HL-60 (cell line): ENCODE measurements at regions not wholly inside any gene's neighbourhood (a gene's known extent, or its start where the extent isn't known, plus 50 kb on each side); places are given as distances from the start of the nearest gene placed in this dataset.

Experiments used
- GABPA ChIP-seq: IDR thresholded peaks from 2 replicates; pipeline ENCODE4 v1.6.1; 2012; ENCODE audit warnings: low read depth
- POLR2AphosphoS5 ChIP-seq: IDR thresholded peaks from 2 replicates; pipeline ENCODE4 v1.6.1; 2012; ENCODE audit warnings: low read depth
- TF ChIP-seq, protein P1 (sequence below): IDR thresholded peaks from one replicate; pipeline ENCODE4 v1.5.1; 2011; ENCODE audit warnings: low read length, control low read depth, inconsistent platforms; ENCODE audit not compliant: insufficient read depth

DNA sequence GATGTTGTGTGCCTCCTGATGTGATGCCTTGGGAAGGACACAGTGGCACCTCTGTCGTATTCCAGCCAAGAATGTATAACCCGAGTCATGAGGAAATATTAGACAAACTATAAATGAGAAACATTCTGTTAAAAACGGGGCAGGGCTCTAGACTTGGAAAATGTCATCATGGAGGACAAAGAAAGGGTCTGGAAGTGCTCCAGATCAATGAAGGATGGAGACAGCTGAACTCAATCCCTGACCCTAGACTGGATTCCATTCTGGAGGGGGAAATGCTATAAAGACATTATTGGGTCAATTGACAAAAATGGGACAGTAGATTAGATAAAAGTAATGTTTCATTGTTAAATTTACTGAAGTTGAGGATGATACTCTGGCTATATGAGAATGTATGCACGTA, 92.1 kb downstream of the SLC4A3 start:
- TF ChIP-seq, protein P1, sequence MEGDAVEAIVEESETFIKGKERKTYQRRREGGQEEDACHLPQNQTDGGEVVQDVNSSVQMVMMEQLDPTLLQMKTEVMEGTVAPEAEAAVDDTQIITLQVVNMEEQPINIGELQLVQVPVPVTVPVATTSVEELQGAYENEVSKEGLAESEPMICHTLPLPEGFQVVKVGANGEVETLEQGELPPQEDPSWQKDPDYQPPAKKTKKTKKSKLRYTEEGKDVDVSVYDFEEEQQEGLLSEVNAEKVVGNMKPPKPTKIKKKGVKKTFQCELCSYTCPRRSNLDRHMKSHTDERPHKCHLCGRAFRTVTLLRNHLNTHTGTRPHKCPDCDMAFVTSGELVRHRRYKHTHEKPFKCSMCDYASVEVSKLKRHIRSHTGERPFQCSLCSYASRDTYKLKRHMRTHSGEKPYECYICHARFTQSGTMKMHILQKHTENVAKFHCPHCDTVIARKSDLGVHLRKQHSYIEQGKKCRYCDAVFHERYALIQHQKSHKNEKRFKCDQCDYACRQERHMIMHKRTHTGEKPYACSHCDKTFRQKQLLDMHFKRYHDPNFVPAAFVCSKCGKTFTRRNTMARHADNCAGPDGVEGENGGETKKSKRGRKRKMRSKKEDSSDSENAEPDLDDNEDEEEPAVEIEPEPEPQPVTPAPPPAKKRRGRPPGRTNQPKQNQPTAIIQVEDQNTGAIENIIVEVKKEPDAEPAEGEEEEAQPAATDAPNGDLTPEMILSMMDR: no peak
- no peak for TF ChIP-seq POLR2AphosphoS5
- no peak for TF ChIP-seq GABPA
